HPDE6-E6E7 (cell line): ENCODE measurements at regions not wholly inside any gene's neighbourhood (a gene's known extent, or its start where the extent isn't known, plus 50 kb on each side); places are given as distances from the start of the nearest gene placed in this dataset.
"Not testable (repeated sequence)": the region's sequence is repeated elsewhere in the genome, so short reads cannot be mapped to it uniquely, and the experiment has no call there.

Experiments
- DNase-seq: peaks from one replicate; pipeline ENCODE4 v3.0.0; 2011; ENCODE audit warnings: missing footprints; ENCODE audit errors: extremely low spot score

- DNase-seq = no peak
Observed at GRCh38 chr14:50018201-50018932, 98.0 kb downstream of the VCPKMT start.

- DNase-seq = no peak
Observed at GRCh38 chr14:50018933-50019210, 97.5 kb downstream of the VCPKMT start.

GRCh38 chr14:50020184-50020583 is 96.2 kb downstream of the VCPKMT start:
- no peak for DNase-seq

- DNase-seq = no peak
Observed at GRCh38 chr14:50020799-50021198, 95.6 kb downstream of the VCPKMT start.

- DNase-seq = no peak
Observed at GRCh38 chr14:50021261-50022031, 94.9 kb downstream of the VCPKMT start.

GRCh38 chr14:50022661-50023060 is 93.7 kb downstream of the VCPKMT start:
- no peak for DNase-seq

- DNase-seq = no peak
Observed at GRCh38 chr14:50023671-50024490, 92.5 kb downstream of the VCPKMT start.

GRCh38 chr14:50025073-50025472 is 91.3 kb downstream of the VCPKMT start:
- DNase-seq = no peak

GRCh38 chr14:50025776-50026175 is 90.6 kb downstream of the VCPKMT start:
- DNase-seq = no peak

GRCh38 chr14:50026396-50026795 is 90.0 kb downstream of the VCPKMT start:
- DNase-seq = no peak

- no peak for DNase-seq
Observed at GRCh38 chr14:50027816-50028215, 88.6 kb downstream of the VCPKMT start.

- DNase-seq = no peak
Observed at GRCh38 chr14:50028458-50028857, 87.9 kb downstream of the VCPKMT start.

GRCh38 chr14:50030036-50030435 is 86.3 kb downstream of the VCPKMT start:
- no peak for DNase-seq

GRCh38 chr14:50030911-50031310 is 85.5 kb downstream of the VCPKMT start:
- DNase-seq = not testable (repeated sequence)

- DNase-seq = no peak
Observed at GRCh38 chr14:50031602-50032313, 84.6 kb downstream of the VCPKMT start.

GRCh38 chr14:50032462-50033167 is 83.8 kb downstream of the VCPKMT start:
- DNase-seq = not testable (repeated sequence)

GRCh38 chr14:50035214-50035613 is 81.2 kb downstream of the VCPKMT start:
- DNase-seq = no peak

- DNase-seq = no peak
Observed at GRCh38 chr14:50036211-50036610, 80.2 kb downstream of the VCPKMT start.

- DNase-seq = no peak
Observed at GRCh38 chr14:50036637-50037036, 79.7 kb downstream of the VCPKMT start.

GRCh38 chr14:50037240-50037639 is 79.1 kb downstream of the VCPKMT start:
- DNase-seq = no peak

GRCh38 chr14:50037852-50038251 is 78.5 kb downstream of the VCPKMT start:
- DNase-seq = no peak
